ENCODE measurements at regions not wholly inside any gene's neighbourhood (a gene's known extent, or its start where the extent isn't known, plus 50 kb on each side); places are given as distances from the start of the nearest gene placed in this dataset.
"Not testable (repeated sequence)": the region's sequence is repeated elsewhere in the genome, so short reads cannot be mapped to it uniquely, and the experiment has no call there.

DNA sequence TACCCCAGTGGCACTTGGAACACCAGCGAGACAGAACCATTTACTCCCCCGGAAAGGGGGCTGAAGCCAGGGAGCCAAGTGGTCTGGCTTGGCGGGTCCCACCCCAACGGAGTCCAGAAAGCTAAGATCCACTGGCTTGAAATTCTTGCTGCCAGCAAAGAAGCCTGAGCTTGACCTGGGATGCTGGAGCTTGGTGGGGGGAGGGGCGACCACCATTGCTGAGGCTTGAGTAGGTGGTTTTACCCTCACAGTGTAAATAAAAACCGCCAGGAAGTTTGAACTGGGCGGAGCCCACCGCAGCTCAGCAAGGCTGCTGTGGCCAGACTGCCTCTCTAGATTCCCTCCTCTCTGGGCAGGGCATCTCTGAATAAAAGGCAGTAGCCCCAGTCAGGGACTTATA is 62.8 kb downstream of the RPS24 start:
- DNase-seq (ENCODE audit: low read depth): not testable (repeated sequence)

GRCh38 chr10:78102593-78102992 is 68.9 kb downstream of the RPS24 start:
- not testable (repeated sequence) for DNase-seq (ENCODE audit: low read depth)

DNA sequence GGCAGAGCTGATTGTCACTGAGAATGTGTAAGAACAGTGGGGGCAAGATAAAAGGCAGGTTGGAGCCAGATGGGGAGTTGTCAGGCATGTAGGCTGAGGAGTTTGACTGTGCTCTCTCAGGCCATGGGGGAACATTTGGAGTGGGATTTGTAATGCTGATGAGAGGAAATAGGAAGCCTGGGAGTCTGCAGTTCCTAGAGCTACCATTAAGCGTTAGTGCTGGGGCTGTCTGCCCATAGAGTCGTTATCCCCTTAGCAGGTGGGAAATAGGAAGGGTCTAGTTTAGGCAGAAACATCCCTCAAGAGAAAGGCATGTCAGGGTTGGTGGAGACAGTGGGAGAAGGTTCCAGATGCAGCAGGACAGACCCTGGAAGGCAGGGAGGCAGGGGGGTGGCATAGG is 75.5 kb downstream of the RPS24 start:
- DNase-seq (ENCODE audit: low read depth): no peak

- DNase-seq (ENCODE audit: low read depth): no peak
These were observed 81.6 kb downstream of the RPS24 start for GRCh38 chr10:78115135-78115853.

DNA sequence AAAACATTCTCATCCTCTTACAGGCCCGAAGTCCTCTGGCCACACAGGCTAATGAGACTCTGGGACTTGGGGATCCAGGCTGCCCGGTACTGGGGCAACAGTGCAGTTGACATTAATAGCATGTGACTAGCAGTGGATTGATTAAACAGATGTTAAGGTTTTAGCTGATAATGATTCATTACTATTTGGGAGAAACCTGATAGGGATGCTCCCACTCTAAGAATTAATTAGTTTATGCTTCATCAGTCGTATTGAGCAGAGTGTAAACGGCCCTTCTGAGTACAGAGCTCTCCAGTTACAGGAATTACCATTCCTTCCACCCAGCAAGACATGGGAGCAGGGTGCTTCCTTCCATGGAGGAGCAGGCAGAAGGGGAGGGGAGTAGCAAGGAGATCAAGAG is 82.7 kb downstream of the RPS24 start:
- DNase-seq (ENCODE audit: low read depth): no peak

- no peak for DNase-seq (ENCODE audit: low read depth)
These were observed 84.9 kb downstream of the RPS24 start for GRCh38 chr10:78118591-78118990.

- no peak for DNase-seq (ENCODE audit: low read depth)
These were observed 88.1 kb downstream of the RPS24 start for GRCh38 chr10:78121801-78122200.

GRCh38 chr10:78124167-78124566 is 90.5 kb downstream of the RPS24 start:
- DNase-seq (ENCODE audit: low read depth): no peak

DNA sequence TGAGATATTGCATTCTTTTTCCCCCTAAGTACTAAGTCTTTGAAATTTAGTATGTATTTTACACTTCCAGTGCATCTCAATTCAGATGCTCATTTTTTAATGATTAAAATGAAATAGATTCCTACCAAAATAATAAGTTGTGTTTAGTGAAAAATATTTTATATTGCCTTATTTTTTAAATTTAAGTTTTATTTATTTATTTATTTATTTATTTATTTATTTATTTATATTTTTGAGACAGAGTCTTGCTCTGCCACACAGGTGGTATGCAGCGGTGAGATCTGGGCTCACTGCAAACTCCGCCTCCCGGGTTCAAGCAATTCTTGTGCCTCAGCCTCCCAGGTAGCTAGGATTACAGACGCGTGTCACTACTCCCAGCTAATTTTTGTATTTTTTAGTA is 95.5 kb downstream of the RPS24 start:
- DNase-seq (ENCODE audit: low read depth): no peak

DNA sequence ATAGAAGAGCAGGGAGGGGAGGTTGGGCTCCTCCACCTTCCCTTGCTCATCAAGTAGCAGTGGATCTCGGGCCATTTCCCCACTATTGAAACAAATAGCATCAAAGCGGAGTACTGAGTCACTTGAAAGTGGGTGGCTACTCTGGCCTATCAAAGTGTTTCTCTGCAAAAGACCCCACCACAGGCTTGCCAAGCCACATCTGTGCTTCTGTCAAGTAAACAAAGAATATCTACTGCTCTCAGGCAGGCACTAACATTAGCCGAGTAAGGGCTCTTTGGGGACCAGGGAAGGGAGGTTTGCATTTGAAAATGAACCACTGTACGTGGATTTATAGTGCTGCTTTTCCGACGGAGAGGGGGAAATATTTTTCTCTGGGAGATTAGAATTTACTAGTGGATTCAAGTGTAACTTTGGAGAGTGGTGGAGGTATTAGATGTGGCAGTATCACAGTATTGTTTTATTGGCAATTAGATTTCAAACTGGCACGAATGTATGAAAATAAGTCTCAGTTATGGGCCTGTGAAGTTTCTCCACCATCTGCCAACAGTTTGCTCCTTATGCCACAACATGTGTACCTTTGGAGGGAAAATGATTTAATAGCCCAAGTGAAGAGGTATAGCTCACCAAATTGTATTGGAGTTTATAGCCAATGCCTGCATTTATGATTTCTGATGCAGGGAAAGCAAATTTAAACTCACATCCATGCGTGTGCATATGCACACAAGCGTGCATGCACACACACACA is 97.5 kb downstream of the RPS24 start:
- no peak for DNase-seq (ENCODE audit: low read depth)

DNA sequence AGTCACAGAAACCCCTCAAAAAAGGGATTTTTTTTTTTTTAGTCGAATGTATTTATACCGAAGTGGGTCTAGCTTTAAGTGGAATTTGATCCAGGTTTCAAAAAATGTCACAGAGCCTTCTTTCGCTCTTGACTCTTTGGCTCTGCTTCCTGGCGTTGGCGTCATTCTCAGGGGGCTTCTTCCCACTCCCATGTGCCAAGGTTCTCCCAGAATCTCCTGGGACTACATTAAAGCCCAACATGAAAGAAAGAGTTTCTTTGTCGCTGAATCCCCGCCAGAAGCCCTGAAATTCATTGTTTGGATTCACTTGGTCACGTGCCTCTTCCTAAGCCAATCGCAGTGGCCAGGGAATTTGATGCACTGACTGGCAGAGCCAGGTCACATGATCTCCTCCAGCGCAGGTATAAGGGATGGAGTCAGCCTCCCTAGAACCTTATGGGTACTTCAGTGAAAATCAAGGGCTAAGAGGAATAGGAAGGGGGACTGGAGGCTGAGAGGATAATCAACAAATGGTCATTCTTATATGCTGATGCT is 101.2 kb downstream of the RPS24 start:
- no peak for DNase-seq (ENCODE audit: low read depth)

DNA sequence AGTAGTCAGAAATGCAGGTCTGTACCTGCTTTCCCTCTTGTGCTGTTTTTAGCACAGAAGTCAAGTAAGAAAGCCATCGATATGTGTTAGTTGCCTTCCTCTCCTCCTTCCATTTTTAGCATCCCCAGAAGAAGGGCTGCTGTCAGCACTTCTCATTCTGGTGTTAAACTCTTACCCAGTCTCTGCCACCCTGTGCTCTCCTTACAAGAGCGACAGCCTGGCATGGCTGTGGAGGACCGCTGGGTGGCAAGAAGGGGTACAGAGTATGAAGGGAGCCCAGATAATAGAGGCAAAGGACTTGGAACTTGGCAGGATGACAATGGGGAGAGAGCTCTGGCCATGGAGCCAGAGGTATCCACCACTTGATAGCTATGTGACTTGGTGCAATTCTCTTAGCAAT is 103.5 kb downstream of the RPS24 start:
- DNase-seq (ENCODE audit: low read depth): no peak

- no peak for DNase-seq (ENCODE audit: low read depth)
These were observed 105.7 kb downstream of the RPS24 start for GRCh38 chr10:78139341-78139740.

- DNase-seq (ENCODE audit: low read depth): no peak
These were observed 106.5 kb downstream of the RPS24 start for GRCh38 chr10:78140066-78140630.

DNA sequence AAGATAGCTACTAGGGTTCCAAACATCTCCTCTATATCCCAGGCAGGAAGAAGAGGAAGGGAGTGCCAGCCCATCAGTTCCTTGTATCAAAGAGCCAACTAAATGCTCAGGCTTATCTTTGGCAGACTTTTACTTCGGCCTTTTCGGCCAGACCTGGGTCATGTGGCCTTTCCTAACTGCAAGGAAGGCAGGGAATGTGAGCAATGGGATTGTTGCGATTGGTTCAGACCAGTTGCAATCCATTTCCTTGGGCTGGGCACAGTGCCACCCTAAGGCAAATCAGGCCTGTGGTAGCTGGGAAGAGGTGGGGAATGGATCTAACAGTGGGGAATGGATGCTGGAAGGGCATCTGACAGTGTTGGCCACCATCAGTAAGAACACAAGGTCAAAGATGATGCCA is 109.9 kb downstream of the RPS24 start:
- DNase-seq (ENCODE audit: low read depth): no peak

- no peak for DNase-seq (ENCODE audit: low read depth)
These were observed 112.5 kb downstream of the RPS24 start for GRCh38 chr10:78146200-78146599.

DNA sequence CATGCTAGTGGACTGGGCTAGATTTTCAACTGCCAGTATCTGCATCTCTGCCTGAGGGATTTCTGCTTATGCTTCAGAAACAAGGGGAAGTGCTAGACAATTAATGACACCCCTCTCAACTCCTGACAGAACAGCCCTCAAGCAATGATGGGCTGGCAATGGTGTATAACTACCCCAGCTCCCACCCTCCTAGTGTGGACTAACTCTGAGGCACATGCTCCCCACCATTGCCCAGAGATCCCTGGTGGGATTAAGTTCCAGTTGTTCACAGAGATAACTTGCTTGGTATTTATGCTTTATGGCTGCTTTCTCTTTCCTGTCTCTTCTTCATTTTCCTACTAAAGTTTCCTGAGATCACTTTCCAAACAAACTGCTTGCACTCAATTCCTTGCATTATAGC is 113.5 kb downstream of the RPS24 start:
- no peak for DNase-seq (ENCODE audit: low read depth)

DNA sequence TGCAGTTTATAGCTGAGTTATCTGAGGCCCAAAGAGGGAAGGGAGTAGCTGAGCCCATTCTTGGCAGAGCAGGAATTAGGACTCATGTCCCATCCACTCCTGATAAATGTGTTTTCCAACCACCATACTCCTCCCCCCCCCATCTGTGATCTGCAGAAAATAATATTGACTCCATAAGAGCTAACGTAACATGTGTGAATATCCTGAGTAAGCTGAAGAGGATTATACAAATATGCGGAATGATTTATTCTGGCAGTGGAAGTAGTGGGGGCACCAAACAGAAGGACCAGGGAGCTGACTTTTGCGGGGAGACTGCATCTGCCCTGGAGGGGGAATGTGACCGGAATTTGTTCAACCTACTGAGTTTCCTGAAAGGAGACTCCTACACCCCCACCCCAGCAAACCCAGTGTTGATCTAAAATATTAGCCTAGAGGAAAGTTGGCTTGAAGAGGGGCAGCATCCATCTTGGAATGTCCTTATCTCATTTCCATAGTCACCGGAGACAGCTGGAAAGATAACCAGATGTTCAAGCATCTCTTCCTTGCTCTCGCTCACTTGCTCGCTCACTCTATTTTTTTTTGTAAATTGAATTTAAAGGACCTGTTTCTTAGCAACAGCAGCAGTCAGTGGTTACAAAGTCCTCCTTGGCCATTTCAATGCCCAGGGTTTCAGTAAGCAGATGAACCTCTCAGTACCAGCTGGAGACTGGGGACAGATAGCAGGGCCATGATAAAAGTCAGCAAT is 114.7 kb downstream of the RPS24 start:
- no peak for DNase-seq (ENCODE audit: low read depth)

DNA sequence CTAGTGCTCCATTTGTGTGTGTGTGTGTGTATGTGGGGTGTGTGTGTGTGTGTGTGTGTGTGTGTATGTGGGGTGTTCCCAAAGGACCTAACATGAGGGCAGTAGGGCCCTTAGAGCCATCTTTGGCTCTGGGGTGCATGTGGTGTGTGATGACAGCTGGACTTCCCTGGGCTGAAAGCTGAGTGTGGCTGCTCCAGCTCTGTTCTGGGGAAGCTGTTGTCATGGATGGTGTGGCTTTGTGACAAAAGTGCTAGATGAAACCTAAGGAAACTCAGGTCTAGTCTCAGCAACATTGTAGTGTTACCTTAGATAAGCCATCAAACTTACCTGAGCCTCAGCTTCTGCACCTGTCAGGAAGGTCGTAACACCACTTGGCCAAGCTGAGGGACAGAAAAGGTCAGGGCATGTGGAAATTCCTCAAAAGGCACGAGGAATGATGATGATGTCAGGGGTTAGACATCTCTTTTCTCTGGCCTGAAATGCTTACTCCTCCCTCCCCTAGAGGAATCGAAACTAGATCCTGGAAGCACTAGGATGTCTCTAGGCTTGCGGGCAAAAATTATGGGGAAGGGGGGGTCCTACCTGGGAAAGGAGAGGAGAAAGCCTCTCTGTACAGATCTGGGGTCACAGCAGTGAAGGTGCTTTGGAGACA is 115.4 kb downstream of the RPS24 start:
- no peak for DNase-seq (ENCODE audit: low read depth)

DNA sequence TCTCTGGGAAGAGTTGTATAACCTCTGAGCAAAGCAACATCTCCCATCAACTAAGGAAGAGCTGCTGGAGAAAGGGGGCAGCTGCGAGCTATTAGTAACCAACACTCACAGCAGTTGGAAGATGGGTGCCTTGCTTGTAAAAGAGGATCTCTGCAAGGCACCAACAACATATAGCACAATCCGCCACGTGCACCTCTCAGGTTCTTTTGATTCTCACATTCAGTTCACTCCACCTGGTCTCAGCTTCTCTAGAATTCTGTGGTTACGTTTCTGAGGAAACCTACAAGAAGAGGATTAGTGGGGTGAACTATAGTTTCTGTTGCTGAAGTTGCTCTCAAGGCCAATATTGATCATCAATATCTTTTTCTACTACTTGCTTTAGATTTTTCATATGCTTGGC is 117.1 kb downstream of the RPS24 start:
- no peak for DNase-seq (ENCODE audit: low read depth)

- DNase-seq (ENCODE audit: low read depth): no peak
These were observed 122.1 kb downstream of the RPS24 start for GRCh38 chr10:78155722-78156121.

DNA sequence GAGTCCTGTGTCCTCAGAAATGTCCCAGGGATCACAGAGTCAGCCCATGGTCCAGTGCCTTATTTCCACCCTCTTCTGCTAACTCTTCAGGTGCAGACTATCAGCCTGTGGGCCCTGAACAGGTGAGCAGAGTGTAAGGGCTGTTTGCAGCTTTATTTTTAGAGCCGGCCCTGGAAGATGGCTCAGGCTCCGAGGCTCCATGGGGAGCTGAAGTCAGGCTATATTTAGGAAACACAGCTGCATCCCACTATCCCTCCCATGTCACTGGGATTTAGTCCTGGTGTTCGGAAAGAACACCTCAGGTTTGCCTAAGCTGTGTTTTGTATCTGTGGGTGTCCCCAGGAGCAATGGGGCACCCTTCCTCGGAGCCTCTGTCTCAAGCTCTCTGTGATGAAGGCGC is 126.9 kb downstream of the RPS24 start:
- no peak for DNase-seq (ENCODE audit: low read depth)

All from stimulated activated CD8-positive, alpha-beta memory T cell treated with anti-CD3 and anti-CD28 coated beads, Interleukin-12 subunit alpha, Interleukin-12 subunit beta, amount 100 ng/mL, for 4 hours (primary cell).